CD4-positive, alpha-beta T cell treated with Interleukin-17A for 1 hour (primary cell): ENCODE measurements at regions not wholly inside any gene's neighbourhood (a gene's known extent, or its start where the extent isn't known, plus 50 kb on each side); places are given as distances from the start of the nearest gene placed in this dataset.

ENCODE experiments used
- DNase-seq: peaks from one replicate; pipeline ENCODE4 v3.0.0-alpha.2; 2020

DNA sequence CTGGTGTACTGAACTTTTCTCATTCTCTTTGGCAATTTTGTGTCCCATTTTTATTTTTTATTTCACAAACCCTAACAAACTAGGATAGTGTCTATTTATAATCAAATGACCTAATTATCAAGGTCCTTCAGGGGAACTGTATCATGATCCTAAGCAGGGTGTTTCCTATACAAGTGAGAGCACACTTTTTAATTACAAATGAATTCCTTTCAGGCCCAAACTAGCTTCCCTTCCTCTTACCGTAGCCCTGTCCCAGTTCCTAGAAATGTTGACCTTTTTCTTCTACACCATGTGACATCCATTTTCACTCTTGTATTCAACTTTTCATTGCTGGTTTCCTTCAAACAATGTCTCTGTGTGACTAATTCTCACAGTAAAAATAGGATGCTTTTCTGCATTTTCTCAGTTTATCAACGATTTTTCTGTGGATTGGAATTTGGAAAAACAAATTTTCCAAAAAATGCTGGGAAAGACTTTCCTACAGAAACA, 411.4 kb downstream of the CCDC91 start:
- DNase-seq = no peak

DNA sequence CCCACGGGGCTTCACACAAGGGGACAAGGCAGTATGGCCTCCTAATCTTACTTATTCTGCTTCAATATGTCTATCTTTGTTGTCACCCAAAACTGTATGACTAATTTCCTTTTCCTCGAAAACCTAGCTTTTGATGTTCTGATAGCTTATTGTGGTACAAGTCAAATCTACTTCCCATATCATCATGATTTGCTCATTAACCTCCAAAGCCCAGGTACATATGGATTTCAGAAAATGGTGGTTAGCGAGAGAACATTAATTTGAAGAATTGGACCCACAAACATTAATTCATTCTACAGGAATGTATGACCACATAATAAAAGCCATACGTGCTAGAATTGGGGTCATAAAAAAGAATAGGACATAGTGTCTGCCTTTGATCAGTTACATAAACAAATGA, 412.5 kb downstream of the CCDC91 start:
- DNase-seq = no peak

DNA sequence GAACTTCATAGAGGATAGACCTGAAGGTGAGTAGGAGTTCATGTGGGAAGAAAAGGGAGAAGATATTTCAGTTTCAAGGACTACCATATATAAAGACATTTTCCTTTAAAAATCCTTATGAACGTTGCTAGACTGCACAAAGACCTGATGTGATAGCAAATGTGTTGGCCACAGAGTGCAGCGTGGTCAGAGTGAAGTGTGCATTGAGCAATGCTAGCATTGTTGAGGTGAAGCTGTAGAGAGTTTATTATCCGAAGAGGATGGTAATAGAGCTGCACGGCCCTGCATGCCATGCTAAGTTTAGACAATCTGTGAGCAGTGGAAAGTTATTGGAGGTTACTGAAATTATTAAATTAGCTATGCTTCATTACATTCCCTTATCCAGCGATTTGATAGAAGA, 413.0 kb downstream of the CCDC91 start:
- DNase-seq = no peak

DNA sequence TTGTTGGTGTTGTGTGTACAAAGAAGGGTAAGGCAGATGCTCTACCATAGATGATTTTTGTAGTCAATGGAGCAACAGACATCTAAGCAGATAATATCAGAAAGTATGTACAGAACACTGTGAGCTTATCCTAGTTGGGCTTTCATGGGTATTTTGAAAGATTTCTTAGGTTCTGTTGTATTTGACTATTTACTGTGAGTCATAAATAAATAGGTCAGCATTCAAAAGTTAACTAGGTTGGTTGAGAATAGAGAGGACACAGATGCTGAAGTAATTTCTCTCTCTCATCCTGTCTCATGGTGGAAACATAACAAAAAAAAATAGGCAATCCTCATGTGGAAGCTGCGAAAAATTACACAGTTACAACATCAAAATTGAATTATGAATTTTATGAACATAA, 413.5 kb downstream of the CCDC91 start:
- no peak for DNase-seq

DNA sequence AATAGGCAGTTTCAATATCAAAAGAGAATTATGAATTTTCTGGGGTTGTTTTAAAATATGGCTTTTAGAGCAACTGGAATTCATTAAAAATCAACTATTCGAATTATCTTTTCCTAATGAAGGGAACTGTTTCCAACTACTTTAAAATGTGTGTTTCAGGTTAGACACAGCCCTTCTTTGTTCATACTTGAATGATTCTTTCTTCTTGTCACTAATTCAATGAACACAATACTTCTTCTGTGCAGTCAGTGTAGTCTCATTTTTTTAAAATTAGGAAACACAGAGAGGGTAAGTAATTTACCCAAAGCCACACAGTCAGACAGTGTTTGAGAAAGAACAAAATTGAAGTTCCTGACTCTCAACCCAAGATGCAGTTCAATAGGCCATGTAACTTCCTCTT, 414.0 kb downstream of the CCDC91 start:
- no peak for DNase-seq

DNA sequence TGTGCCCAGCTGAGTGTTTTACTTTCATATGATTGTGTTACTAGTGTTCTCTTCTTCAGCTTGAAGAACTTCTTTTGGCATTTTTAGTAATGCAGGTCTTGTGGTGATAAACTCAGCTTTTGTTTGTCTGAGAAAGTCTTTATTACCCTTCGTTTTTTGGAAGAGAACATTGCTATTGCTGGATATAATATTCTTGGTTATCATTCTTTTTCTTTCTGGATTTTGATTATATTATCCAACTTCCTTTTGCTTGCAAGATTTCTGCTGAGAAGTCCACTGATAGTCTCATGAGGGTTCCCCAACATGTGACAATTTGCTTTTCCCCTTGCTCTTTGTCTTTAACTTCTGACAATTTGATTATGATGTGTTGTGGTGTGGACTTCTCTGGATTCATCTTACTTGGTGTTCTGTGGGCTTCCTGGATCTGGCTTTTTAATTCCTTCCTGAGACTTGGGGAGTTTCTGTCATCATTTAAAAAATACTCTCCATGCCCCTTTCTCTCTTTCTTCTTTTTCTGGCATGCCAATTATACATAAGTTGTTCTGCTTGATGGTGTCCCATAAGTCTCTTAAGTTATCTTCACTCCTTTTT, 416.8 kb downstream of the CCDC91 start:
- DNase-seq = no peak

DNA sequence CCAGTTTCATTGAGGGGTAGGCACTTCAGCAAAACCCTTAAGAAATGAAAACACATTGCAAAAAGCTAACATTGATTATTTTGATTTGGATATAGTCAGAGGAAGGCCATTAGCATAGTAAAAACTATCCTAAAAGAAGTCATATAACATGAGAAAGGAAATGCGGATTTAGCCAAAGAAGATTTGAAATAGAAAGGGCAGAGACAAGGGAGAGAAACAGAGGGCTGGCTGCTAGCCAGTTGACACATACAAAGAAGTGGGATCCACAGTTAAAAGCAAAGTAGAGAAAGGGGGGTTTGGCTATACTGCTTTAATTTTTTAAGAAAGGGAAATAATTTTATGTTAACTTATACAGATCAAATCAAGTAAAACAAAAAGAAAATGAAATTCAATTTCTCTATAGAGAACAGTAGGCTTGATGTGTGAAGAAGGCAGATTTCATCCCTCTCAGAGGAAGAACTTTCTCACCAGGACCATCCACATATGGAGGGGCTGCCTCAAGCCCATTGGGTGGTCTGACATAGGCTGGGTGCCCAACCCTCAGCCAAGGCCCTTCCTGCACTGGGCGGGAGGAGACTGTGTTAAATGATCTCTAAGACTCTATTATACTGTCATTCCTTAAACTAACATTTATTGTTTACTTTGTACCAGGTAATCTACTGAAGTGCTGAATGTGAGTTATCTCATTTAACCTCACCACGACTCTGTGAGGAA, 420.3 kb downstream of the CCDC91 start:
- DNase-seq = no peak

DNA sequence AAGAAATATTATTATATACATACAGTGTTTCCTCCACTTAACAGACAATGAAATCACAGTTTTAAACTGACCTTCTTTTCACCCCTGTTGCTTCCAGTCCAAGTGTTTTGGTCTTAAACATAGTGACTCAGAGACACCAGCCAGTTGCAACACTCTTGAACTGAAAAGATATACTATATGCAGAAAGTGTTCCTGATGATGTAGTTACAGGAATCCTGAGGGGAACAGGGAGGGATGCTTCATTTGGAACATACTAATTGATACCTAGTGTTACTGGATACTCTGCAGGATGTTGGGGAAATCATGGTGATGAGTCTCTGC, 420.8 kb downstream of the CCDC91 start:
- DNase-seq = no peak

DNA sequence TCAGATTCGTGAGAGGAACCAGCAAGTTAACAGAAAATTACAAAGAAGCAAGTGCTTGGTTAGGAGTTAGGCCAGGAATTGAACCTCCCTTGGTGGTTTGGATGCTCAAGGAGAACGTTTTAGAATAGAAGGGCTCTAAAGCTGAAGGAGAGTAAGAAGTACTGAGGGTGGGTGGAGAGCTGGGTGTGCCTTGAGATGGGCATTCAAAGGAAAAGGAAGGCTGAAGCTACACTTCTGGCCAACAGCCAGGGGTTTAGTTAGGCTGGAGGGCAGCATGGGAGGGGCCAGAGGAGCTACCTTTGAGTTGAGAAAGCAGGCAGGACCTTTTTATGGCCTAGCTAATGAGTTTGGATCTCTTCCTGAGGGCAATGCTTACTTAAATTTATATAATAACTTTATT, 421.2 kb downstream of the CCDC91 start:
- DNase-seq = no peak

DNA sequence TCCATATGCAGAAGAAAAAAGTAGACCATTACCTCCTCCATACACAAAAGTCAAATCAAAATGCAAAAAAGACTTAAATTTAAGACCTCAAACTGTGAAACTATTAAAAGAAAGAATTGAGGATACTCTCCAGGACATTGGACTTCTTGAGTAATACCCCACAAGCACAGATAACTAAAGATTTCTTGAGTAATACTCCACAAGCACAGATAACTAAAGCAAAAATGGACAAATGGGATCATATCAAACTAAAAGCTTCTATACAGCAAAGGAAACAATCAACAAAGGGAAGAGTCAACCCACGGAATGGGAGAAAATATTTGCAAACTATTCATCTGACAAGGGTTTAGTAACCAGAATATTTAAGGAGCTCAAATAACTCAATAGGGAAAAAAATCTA, 427.9 kb downstream of the CCDC91 start:
- no peak for DNase-seq

DNA sequence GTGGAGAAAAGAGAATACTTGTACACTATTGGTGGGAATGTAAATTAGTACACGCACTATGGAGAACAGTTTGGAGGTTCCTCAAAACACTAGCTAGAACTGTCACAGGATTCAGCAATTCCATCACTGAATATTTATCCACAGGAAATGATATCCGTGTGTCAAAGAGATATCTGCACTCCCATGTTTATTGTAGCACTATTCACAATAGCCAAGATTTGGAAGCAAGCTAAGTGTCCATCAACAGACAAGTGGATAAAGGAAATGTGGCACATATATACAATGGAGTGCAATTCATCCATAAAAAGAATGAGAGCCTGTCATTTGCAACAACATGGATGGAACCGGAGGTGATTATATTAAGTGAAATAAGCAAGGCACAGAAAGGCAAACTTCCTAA, 428.5 kb downstream of the CCDC91 start:
- DNase-seq = no peak

DNA sequence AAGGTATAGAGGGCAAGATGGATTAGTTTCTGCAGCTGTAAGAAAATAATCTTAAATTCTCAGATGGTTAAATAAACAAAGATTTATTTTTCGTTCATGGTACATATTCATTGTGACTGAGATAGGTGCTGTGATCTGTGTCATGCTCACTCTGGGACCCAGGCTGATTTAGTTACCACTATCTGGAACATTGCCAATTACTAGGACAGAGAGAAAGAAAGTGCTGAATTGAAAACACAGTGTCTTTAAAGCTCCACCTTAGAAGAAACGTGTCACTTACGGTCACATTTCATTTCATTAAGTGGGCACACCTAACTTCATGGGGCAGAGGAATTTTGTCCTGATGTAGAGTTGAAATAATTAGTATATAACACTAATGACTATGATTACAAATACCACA, 430.0 kb downstream of the CCDC91 start:
- DNase-seq = no peak

DNA sequence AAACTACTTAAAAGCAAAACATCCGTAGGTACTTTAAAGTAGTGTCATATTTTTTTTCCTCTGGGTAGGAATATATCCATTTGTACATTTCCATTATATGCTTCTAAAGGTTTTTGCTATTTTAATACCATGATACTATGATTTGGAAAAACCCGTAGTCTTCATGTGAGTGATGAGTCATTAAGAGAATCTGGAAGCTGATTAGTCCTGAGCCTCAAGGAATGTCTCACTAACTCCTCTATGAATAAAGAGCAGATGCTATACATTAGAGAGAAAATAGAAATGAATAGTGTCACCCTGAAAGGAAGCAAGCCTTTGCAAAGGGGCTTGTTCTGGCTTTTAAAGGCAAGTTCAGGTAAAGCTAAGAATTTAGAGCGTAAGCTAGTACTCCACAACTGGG, 432.1 kb downstream of the CCDC91 start:
- DNase-seq = no peak

DNA sequence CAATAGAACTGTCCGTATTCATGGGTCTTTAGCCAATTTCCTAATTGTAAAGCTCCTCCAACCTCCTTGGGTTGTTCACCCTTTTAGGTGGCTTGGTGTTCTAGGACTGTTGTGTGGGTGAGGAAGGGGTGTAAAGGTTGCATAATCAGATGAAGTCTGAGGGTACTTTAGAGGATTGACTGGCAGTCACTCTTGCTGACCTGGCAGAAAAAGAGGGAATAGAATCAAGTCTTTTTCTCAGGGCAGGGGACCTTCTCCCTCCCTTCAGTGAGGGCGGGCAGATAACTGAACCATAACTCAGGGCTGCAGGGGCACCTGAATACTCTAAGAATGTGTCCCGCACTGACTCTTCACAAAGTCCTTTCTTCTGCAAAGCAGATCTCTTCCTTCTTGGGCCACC, 436.2 kb downstream of the CCDC91 start:
- no peak for DNase-seq

DNA sequence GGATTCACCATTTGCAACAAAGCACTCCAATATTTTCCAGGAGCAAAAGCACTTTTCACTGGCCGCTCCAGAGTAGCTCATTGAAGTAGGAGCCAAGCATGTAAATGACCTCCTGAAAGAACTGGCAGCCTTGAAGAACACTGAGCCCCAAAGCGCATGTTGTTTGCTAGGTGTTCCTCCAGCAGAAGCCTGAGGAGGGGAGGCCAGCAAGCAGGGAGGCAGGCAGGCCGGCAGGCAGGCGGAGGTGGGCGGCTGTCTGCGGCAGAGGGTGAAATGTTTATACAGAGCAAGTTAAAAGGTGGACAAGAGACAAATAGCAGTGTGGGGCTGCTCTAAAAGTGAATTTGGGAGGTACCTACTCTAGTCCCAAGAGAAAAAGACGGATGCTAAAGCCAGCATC, 439.4 kb downstream of the CCDC91 start:
- DNase-seq = no peak

DNA sequence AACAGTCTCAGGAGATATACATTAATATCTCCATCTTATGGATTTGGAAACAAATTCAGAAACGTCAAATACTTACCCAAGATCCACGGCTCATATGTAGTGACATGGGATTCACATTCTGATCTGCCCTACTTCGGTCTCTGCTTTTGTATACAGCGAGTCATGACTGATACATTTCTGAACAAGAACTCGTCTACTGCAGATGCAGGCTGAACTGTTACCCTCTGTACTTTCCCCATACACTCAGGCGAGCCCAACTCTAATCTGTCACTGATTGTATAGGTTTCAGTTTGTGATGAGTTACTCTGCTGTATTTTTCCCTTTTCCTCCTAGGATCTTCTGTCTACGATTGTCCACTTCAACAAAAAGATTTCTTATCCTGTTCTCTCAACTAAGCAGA, 441.6 kb downstream of the CCDC91 start:
- DNase-seq = no peak

DNA sequence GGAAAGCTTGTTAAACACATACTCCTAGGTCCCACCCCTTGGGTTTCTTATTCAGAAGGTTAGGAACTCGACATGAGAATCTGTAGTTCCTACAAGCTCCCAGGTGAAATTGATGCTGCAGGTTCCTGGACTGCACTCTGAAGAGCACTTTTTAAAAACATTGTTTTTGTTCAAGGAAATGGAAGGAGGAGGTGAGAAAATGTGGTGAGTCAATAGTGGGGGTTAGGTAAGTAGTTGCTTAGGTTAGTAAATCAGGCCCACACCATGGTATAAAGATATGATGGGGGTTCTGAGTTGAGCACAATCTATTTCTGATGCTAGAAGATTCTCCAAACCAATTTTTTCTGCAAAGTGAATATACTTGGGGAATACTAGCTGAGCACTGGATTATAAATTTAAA, 450.3 kb downstream of the CCDC91 start:
- no peak for DNase-seq

DNA sequence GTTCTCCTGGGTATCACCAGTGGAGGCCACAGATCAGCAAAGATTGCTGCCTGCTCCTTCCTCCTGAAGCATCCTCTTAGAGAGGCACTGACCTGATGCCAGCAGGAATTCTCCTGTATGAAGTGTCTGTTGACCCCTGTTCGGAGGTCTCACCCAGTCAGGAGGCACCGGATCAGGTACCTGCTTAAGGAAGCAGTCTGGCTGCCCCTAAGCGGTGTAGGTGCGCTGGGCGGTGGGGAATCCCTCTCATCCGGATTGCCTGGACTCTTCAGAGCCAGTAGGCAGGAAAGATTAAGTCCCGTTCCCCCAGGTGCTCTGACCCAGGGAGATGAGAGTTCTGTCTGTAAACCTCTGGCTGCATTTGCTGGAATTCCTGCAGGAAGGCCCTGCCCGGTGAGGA, 455.2 kb downstream of the CCDC91 start:
- no peak for DNase-seq

DNA sequence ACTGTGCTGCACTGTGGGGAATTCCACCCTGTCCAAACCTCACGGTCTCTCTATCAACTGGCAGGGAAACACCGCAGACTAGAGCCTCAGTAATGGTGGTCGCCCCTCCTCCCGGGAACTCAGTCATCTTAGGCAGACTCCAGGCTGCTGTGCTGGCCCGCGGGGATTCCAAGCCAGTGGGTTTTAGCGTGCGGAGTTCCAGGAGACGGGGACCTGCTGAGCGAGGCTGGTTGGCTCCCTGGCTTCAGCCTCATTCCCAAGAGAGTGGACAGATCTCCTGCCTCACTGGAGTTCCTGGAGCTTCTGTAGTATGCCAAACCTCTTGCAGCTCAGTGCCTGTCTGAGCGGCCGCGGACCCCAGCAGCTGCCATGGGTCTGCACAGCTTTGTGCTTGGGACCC, 455.6 kb downstream of the CCDC91 start:
- no peak for DNase-seq

DNA sequence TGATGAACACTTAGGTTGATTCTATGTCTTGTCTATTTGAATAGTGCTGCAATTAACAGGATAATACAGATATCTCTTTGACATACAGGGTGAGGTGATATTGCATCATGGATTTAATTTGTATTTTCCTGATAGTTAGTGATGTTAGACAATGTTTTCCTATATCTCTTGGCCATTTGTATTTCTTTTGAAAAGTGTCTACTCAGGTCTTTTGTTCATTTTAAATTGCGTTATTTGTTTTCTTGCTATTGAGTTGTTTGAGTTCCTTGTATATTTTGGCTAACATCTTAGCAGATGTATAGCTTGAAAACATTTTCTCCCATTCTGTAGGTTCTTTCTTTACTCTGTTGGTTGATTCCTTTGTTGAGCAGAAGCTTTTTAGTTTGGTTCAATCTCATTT, 460.6 kb downstream of the CCDC91 start:
- DNase-seq = no peak

DNA sequence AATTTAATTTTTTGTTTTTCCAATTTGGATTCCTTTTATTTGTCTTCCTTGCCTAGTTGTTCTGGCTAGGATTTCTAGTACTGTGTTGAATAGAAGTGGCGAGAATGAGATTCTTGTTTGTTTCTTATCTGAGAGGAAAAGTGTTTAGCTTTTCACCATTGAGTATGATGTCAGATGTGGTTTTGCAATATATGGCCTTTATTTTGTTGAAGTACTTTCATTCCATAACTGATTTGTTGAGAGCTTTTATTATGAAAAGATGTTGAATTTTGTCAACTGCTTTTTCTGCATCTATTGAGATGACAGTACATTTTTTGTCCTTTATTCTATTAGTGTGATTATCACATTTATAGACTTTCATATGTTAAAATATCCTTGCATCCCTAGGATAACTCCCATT, 462.0 kb downstream of the CCDC91 start:
- DNase-seq = no peak

DNA sequence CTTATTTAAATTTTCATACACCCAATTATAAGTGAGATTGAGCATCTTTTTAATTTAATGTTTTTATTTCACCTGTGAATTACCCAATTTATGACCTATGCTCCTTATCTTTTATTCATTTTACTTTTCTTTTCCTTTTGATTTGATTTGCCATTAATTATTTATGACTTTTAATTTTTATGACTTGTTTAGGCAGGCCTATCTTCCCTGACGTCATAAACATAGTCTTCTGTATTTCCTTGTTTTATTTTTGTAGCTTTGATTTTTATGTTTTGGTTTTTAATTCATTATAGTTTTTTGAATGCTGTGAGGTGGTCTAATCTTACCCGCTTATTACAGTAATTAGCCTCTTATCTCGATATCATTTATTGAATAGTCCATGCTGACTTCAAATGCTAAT, 467.1 kb upstream of the FAR2 start:
- no peak for DNase-seq

DNA sequence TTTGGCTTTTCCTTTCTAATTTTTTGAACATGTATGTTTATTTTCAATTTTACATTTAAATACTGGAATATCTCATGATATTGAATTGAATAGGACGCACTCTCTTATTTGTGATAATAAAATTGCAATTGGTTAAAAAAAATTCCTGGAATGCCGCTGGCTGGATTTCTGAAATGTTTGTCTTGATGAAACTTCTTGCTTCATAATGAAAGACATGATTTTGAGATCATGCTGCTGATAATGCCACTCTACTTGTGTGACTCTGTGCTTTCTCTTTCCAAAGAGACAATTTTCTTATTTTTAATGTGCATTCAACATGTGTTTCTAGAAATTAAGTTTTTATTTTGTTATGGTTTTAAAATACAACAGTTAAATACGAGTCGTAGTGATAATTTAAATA, 465.7 kb upstream of the FAR2 start:
- DNase-seq = no peak

DNA sequence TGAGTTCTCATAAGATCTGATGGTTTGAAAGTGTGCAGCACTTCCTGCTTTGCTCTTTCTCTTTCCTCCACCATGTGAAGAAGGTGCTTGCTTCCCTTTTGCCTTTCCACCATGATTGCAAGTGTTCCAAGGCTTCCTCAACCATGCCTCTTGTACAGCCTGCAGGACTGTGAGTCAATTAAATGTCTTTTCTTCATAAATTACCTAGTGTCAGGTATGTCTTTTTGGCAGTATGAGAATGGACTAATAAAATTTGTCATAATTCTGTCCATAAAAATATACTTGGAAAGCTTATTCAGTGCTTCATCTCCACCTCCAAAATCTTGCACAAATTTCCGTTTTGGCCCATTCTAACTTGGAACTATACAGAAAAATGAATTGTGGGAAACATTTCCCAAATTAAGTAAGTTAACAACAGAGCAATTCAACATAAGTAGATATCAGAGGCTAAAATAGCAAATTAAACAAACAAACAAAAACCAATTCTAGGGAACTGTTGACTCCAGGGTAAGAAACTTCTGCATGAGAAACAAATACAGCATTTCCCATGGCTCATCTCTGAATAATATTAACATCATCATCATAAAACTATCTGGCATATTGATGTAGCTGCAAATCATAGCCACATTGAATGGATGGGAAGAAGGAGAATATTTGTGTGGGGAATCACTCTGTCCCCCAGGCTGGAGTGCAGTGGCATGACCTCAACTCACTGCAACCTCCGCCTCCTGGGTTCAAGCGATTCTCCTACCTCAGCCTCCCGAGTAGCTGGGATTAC, 459.5 kb upstream of the FAR2 start:
- no peak for DNase-seq
